LNCaP clone FGC (cell line): ENCODE measurements at regions not wholly inside any gene's neighbourhood (a gene's known extent, or its start where the extent isn't known, plus 50 kb on each side); places are given as distances from the start of the nearest gene placed in this dataset.

Source experiments
- DNase-seq: peaks from one replicate; pipeline ENCODE4 v3.0.0-alpha.2; 2011; ENCODE audit warnings: low read depth
- H3K4me3 ChIP-seq: 2 replicates; pipeline ENCODE4 v1.5.1; 2011; ENCODE audit warnings: mild to moderate bottlenecking, low read depth, low read length, control low read depth
- CTCF ChIP-seq: IDR thresholded peaks from 2 replicates; pipeline ENCODE4 v1.5.1; 2012; ENCODE audit warnings: mild to moderate bottlenecking; ENCODE audit not compliant: control insufficient read depth, insufficient read depth; ENCODE audit errors: extremely low read depth

GRCh38 chr12:83196694-83197350 lies 510.1 kb downstream of the TMTC2 start:
- H3K4me3 ChIP-seq, result no peak overlapping the region
- DNase-seq, result no peak
- no peak for TF ChIP-seq CTCF

GRCh38 chr12:83190631-83191390 lies 504.1 kb downstream of the TMTC2 start:
- H3K4me3 ChIP-seq, result no peak overlapping the region
- no peak for TF ChIP-seq CTCF
- no peak for DNase-seq

DNA sequence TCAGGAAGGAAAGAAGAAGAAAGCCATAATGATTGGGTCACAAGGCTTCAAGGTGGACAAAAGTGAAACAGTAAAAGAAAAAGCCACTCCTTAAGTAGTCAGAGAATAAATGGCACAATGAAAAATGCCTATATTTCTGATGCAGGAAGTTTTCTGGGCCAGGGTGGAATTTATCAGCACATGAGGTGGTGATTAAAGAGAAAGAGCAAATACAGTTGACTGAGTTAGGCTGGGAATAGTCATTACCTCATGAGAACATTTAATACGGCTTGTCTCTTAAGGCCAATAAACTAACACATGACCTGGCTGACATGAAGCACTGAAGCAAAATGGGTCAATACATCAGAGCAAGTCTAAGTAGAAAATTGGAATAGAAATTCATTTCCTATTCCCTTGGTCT lies 499.7 kb downstream of the TMTC2 start:
- TF ChIP-seq CTCF, result no peak
- DNase-seq, result no peak
- H3K4me3 ChIP-seq, result no peak overlapping the region

DNA sequence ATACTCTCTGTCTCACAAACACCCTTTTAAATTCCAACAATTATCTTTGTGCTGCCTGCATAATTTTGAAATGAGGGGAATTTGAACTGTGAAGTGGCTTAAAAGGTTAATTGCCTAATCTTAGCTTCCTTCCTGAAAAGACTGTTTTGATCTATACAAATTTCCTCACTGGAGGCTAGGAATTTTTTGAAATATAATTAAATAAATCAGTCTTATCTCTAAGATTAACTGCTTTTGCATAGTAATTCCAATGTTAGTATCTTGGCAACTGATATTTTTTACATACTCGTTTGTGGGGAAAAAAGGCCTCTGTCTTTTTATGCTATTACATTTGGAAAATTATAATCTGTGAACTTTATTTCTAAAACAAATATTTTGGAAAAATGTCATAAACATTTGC lies 498.5 kb downstream of the TMTC2 start:
- TF ChIP-seq CTCF, result no peak
- H3K4me3 ChIP-seq, result no peak overlapping the region
- DNase-seq, result no peak
